GM12874 (cell line): ENCODE measurements at regions not wholly inside any gene's neighbourhood (a gene's known extent, or its start where the extent isn't known, plus 50 kb on each side); places are given as distances from the start of the nearest gene placed in this dataset.

ENCODE experiments used
- TF ChIP-seq, protein P1 (sequence below): IDR thresholded peaks from 2 replicates; pipeline ENCODE4 v1.5.1; 2011; ENCODE audit warnings: low read depth, mild to moderate bottlenecking, control low read depth, low read length, moderate library complexity; ENCODE audit not compliant: insufficient read depth

GRCh38 chr3:188082031-188082430 lies 71.9 kb upstream of the LPP start:
- TF ChIP-seq, protein P1, sequence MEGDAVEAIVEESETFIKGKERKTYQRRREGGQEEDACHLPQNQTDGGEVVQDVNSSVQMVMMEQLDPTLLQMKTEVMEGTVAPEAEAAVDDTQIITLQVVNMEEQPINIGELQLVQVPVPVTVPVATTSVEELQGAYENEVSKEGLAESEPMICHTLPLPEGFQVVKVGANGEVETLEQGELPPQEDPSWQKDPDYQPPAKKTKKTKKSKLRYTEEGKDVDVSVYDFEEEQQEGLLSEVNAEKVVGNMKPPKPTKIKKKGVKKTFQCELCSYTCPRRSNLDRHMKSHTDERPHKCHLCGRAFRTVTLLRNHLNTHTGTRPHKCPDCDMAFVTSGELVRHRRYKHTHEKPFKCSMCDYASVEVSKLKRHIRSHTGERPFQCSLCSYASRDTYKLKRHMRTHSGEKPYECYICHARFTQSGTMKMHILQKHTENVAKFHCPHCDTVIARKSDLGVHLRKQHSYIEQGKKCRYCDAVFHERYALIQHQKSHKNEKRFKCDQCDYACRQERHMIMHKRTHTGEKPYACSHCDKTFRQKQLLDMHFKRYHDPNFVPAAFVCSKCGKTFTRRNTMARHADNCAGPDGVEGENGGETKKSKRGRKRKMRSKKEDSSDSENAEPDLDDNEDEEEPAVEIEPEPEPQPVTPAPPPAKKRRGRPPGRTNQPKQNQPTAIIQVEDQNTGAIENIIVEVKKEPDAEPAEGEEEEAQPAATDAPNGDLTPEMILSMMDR = no peak

GRCh38 chr3:188082450-188082849 lies 71.5 kb upstream of the LPP start:
- TF ChIP-seq, protein P1 = no peak

DNA sequence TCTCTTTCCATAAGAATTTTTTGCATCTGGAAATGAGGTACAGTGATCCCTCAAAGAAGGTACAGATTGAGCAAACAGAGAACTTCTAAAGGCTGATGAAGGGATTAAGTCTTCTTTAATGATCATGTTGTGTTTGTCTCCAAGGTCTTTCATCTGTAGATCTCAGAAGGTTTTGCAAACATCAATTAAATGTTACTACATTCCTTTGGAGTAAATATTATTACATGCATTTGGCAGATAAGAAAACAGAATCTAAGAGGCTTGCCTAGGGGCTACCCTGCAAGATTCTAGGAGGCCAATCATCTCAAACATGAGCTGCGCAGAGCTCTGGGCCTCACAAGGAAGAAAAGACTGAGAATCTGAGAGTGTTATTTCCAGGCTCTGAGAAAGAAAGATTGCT lies 70.9 kb upstream of the LPP start:
- TF ChIP-seq, protein P1 = no peak

DNA sequence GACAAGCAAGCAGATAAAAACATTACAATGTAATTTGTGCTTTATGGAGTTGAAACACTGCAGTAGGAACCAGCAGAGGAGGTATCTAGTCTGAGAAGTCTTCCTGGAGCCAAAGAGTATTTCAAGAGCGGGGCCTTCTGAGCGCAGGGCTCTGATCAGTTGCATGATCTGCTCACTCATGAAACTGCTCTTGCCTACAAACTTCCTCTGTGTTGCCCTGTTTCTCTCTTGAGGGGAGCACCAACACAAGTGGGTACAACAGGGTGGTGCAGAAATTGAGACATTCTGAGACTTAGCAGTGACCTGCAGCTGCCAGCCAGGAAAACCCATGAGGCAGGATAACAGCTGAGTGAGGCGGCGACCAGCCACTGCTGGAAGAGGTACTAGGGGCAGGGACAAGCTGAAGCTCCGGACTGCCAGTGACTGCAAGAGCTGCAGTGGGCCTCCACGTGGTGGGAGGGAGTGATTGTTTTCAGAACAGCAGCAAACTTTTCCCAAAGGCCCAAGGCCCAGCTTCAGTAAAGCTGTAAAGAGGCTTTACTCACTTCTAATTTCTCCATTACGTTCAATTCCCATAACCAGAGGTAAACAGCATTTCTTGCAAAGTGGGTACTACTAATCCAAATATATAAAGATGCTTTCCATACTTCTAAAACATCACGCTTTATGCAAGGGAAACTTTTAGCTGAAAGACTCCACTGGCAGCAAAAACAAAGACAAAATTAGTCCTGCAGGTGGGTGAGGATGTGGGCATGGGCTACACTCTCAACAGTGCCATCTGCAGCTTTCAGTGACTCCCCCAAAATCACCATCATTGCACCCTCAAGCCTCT lies 69.0 kb upstream of the LPP start:
- TF ChIP-seq, protein P1 = no peak

- TF ChIP-seq, protein P1 = no peak
Measured at GRCh38 chr3:188085584-188086560, 68.1 kb upstream of the LPP start.

GRCh38 chr3:188088948-188089685 lies 64.8 kb upstream of the LPP start:
- TF ChIP-seq, protein P1 = no peak
